Psoas muscle (tissue), 7 donors: ENCODE measurements at regions not wholly inside any gene's neighbourhood (a gene's known extent, or its start where the extent isn't known, plus 50 kb on each side); places are given as distances from the start of the nearest gene placed in this dataset.

ENCODE experiments used
- ATAC-seq, 4 donors: fragments of 200-7000 bp; cut with Tn5 transposase; one replicate each; pipeline ENCODE4 v1.9.1; 2020; ENCODE audit warnings: moderate library complexity in 3 of 4, mild to moderate bottlenecking in 2 of 4
- DNase-seq, 2 donors: peaks; one replicate each; pipeline ENCODE4 v3.0.0-alpha.2; 2020
- H3K27ac ChIP-seq: fragments of 200-600 bp; one replicate; pipeline ENCODE4 v1.8.0; 2022
- H3K27me3 ChIP-seq, 3 donors: fragments of 200-600 bp in 1 of 3; one replicate each; pipeline versions ENCODE4 v1.6.1 to v1.8.0; 2013 to 2022; ENCODE audit warnings: low read length in 2 of 3, mild to moderate bottlenecking in 2 of 3, moderate library complexity in 1 of 3; ENCODE audit not compliant: insufficient read depth in 3 of 3
- H3K36me3 ChIP-seq, 2 donors: fragments of 200-600 bp in 1 of 2; one replicate each; pipeline versions ENCODE4 v1.6.1 to v1.8.0; 2013 to 2022; ENCODE audit warnings: low read depth in 1 of 2, mild to moderate bottlenecking in 1 of 2, moderate library complexity in 1 of 2; ENCODE audit not compliant: insufficient read depth in 1 of 2
- H3K4me1 ChIP-seq: fragments of 200-600 bp; one replicate; pipeline ENCODE4 v1.8.0; 2022
- H3K4me3 ChIP-seq: fragments of 200-600 bp; one replicate; pipeline ENCODE4 v1.8.0; 2022; ENCODE audit warnings: mild to moderate bottlenecking
- H3K9me3 ChIP-seq: fragments of 200-600 bp; one replicate; pipeline ENCODE4 v1.8.0; 2022
- CTCF ChIP-seq: fragments of 200-600 bp; IDR thresholded peaks from one replicate; pipeline ENCODE4 v1.8.0; 2022; ENCODE audit warnings: antibody characterized with exemption
- WGBS, 3 donors: extraction: QIAGEN DNeasy Blood & Tissue Kit; methylation state at CpG; one replicate each; pipeline versions ENCODE4 v1.1.6 to v1.1.7; 2013; 5-methylcytosine and 5-hydroxymethylcytosine counted together
- intact Hi-C, 2 donors: fragments of 100-400 bp; cut with DNase I; formaldehyde crosslinking; loops; one replicate each; pipeline versions ENCODE4 v1.11.0 to v1.14.2; 2022
- donor health status: healthy with polysubstance abuse.
- donor health status: DM: no; HTN: no; CAD: no; lungs with moderate emphysema.
- donor health status: Bipolar disorder and iron deficiency.
- donor health status: healthy.
- donor health status: DM: yes; HTN: yes; CAD: no.
- donor health status: DM: no; HTN: no; CAD: no.
- donor health status: DM: yes; HTN: yes; CAD: no.

- no peak for TF ChIP-seq CTCF
- Histone ChIP-seq H3K4me1 (no peaks in the 10 kb centered on the region), H3K27ac (no peak overlapping the region), H3K36me3 (no peaks in the 10 kb centered on the region), H3K9me3 (no peaks in the 10 kb centered on the region), H3K27me3 (no peaks in the 10 kb centered on the region), H3K4me3 (no peak overlapping the region)
- DNase-seq (no peak), ATAC-seq (no peak)
- intact Hi-C loops: no loop called here
- 82 to 89% (median 82%) methylated on average over 11 of the region's 11 CpGs for WGBS, 3 donors
These were observed 115.0 kb downstream of the MEX3B start for GRCh38 chr15:81930582-81931369.

- H3K27ac ChIP-seq: no peak overlapping the region
- intact Hi-C loops: no loop called here
- 79 to 93% (median 89%) methylated on average over 3 of the region's 3 CpGs for WGBS, 3 donors
- no peaks in the 10 kb centered on the region for H3K27me3 ChIP-seq
- H3K4me3 ChIP-seq: no peak overlapping the region
- no peaks in the 10 kb centered on the region for H3K36me3 ChIP-seq
- DNase-seq: no peak
- H3K9me3 ChIP-seq: no peaks in the 10 kb centered on the region
- no peak for TF ChIP-seq CTCF
- ATAC-seq: no peak
- H3K4me1 ChIP-seq: no peaks in the 10 kb centered on the region
These were observed 116.3 kb downstream of the MEX3B start for GRCh38 chr15:81929557-81929956.

- DNase-seq (no peak), ATAC-seq (no peak)
- WGBS, 3 donors: 93 to 96% (median 93%) methylated on average over 6 of the region's 6 CpGs
- H3K9me3 ChIP-seq: peaks cover 5% of the 10 kb centered on the region
- intact Hi-C loops: no loop called here
- no peak overlapping the region for H3K4me3 ChIP-seq
- no peaks in the 10 kb centered on the region for H3K36me3 ChIP-seq
- no peak overlapping the region for H3K27ac ChIP-seq
- no peaks in the 10 kb centered on the region for H3K4me1 ChIP-seq
- TF ChIP-seq CTCF: no peak
- no peaks in the 10 kb centered on the region for H3K27me3 ChIP-seq
These were observed 118.8 kb downstream of the MEX3B start for GRCh38 chr15:81926981-81927380.

- no peak for TF ChIP-seq CTCF
- Histone ChIP-seq H3K27ac (no peak overlapping the region), H3K36me3 (no peaks in the 10 kb centered on the region), H3K4me1 (no peaks in the 10 kb centered on the region), H3K9me3 (peaks cover 15% of the 10 kb centered on the region), H3K4me3 (no peak overlapping the region), H3K27me3 (no peaks in the 10 kb centered on the region)
- 63 to 71% (median 69%) methylated on average over 4 of the region's 4 CpGs for WGBS, 3 donors
- intact Hi-C loops: no loop called here
- no peak for DNase-seq
- no peak for ATAC-seq
These were observed 121.1 kb downstream of the MEX3B start for GRCh38 chr15:81924729-81925128.
